GM12878 (cell line): ENCODE measurements at regions not wholly inside any gene's neighbourhood (a gene's known extent, or its start where the extent isn't known, plus 50 kb on each side); places are given as distances from the start of the nearest gene placed in this dataset.

ENCODE experiments used
- ATAC-seq: fragments of 200-7000 bp; cut with Tn5 transposase; 3 replicates; pipeline ENCODE4 v1.9.1; 2020; ENCODE audit warnings: mild to moderate bottlenecking, moderate library complexity
- BruUV-seq: library from RNA; stranded (reverse); fragments of 400-500 nt; replicated peaks from 2 replicates; lab custom pipeline; 2021; lab: Mats Ljungman, UMichigan
- CTCF ChIA-PET: fragments of 300-600 bp; sonication (Branson Sonifier 250); formaldehyde crosslinking; extraction: SDS; loops from one replicate; lab custom pipeline; 2021; ENCODE audit warnings: inconsistent platforms; lab: Yijun Ruan, JAX
- POLR2A ChIA-PET: fragments of 350-600 bp; formaldehyde crosslinking; extraction: SDS; loops from one replicate; lab custom pipeline; 2021; ENCODE audit warnings: inconsistent platforms; lab: Charles Lee
- RAD21 ChIA-PET: fragments of 300-600 bp; sonication (Branson Sonifier 250); formaldehyde crosslinking; loops from one replicate; lab custom pipeline; 2023; ENCODE audit warnings: antibody characterized with exemption; ENCODE audit not compliant: unreplicated experiment; lab: Charles Lee
- SMC1A ChIA-PET: fragments of 300-600 bp; sonication (Branson Sonifier 250); formaldehyde crosslinking; loops from one replicate; lab custom pipeline; 2023; ENCODE audit not compliant: unreplicated experiment, uncharacterized antibody; lab: Charles Lee
- DNase-seq: peaks from one replicate; pipeline ENCODE4 v3.0.0-alpha.2; 2011; ENCODE audit warnings: low read depth, low spot score
- FAIRE-seq: peaks from 3 replicates; lab custom pipeline; 2011; peaks lifted over from hg19 to GRCh38; lab: Jason Lieb, UNC
- H2AFZ ChIP-seq: 2 replicates; pipeline ENCODE4 v1.6.0; 2011; ENCODE audit warnings: low read depth, low read length, control low read depth; ENCODE audit not compliant: control insufficient read depth
- H3K27ac ChIP-seq: 2 replicates; pipeline ENCODE4 v1.5.1; 2011; ENCODE audit warnings: control low read depth; ENCODE audit not compliant: control insufficient read depth, insufficient read depth
- H3K27me3 ChIP-seq, 2 experiments: replicated peaks in 1 of 2; 2 replicates each; pipeline versions ENCODE4 v1.6.0 to v1.6.1; 2011; ENCODE audit warnings: low read length in 1 of 2; ENCODE audit not compliant: control insufficient read depth in 2 of 2, insufficient read depth in 2 of 2
- H3K36me3 ChIP-seq, 2 experiments: 2 replicates each; pipeline ENCODE4 v1.5.1; 2011; ENCODE audit warnings: low read length in 1 of 2; ENCODE audit not compliant: control insufficient read depth in 2 of 2, insufficient read depth in 2 of 2
- H3K4me1 ChIP-seq: 2 replicates; pipeline ENCODE4 v1.6.1; 2011; ENCODE audit warnings: mild to moderate bottlenecking, low read length, moderate library complexity, mixed read lengths; ENCODE audit not compliant: control insufficient read depth, insufficient read depth
- H3K4me2 ChIP-seq: 2 replicates; pipeline ENCODE4 v1.6.0; 2011; ENCODE audit warnings: control low read depth; ENCODE audit not compliant: control insufficient read depth, insufficient read depth
- H3K4me3 ChIP-seq: fragments of 200-600 bp; sonication (generic); 2 replicates; pipeline ENCODE4 v1.5.1; 2016
- H3K79me2 ChIP-seq: 2 replicates; pipeline ENCODE4 v1.6.0; 2011; ENCODE audit warnings: low read length; ENCODE audit not compliant: control insufficient read depth, insufficient read depth
- H3K9ac ChIP-seq: 2 replicates; pipeline ENCODE4 v1.8.0; 2011; ENCODE audit warnings: low read length, control low read depth, mixed read lengths; ENCODE audit not compliant: control insufficient read depth, insufficient read depth
- H3K9me3 ChIP-seq: replicated peaks from 3 replicates; pipeline ENCODE4 v1.5.1; 2011; ENCODE audit warnings: mild to moderate bottlenecking, low read length; ENCODE audit not compliant: control insufficient read depth, insufficient read depth
- H4K20me1 ChIP-seq: 2 replicates; pipeline ENCODE4 v1.6.0; 2011; ENCODE audit not compliant: control insufficient read depth, insufficient read depth
- ATF2 ChIP-seq: IDR thresholded peaks from 2 replicates; pipeline ENCODE4 v1.6.1; 2012; ENCODE audit warnings: low read length, inconsistent platforms
- ATF7 ChIP-seq: fragments of 450-650 bp; IDR thresholded peaks from 2 replicates; pipeline ENCODE4 v1.6.1; 2016; ENCODE audit warnings: low read depth, mild to moderate bottlenecking
- BHLHE40 ChIP-seq, 2 experiments: fragments of 450-650 bp in 1 of 2; IDR thresholded peaks; 2 replicates each; pipeline ENCODE4 v1.6.1; 2011 to 2017; ENCODE audit warnings: low read depth in 2 of 2, borderline replicate concordance in 1 of 2, improper control_type of control experiment in 1 of 2, low read length in 1 of 2, mild to moderate bottlenecking in 1 of 2
- CBX5 ChIP-seq: sonication (generic); IDR thresholded peaks from 2 replicates; pipeline ENCODE4 v1.6.1; 2016; ENCODE audit warnings: low read depth, moderate library complexity, mild to moderate bottlenecking, inconsistent platforms
- CHD4 ChIP-seq: fragments of 200-600 bp; sonication (generic); IDR thresholded peaks from 2 replicates; pipeline ENCODE4 v1.6.1; 2016; ENCODE audit warnings: mild to moderate bottlenecking
- CREM ChIP-seq: IDR thresholded peaks from 2 replicates; pipeline ENCODE4 v1.6.1; 2014; ENCODE audit warnings: antibody characterized with exemption, low read depth
- FOXM1 ChIP-seq: IDR thresholded peaks from 2 replicates; pipeline ENCODE4 v1.6.1; 2012; ENCODE audit warnings: low read depth, mild to moderate bottlenecking, inconsistent platforms, low read length, moderate library complexity
- GABPA ChIP-seq: IDR thresholded peaks from 2 replicates; pipeline ENCODE4 v1.6.1; 2014; ENCODE audit warnings: antibody characterized with exemption, low read depth, mild to moderate bottlenecking, inconsistent platforms
- HCFC1 ChIP-seq: fragments of 150-350 bp; IDR thresholded peaks from 2 replicates; pipeline ENCODE4 v1.6.1; 2014; ENCODE audit warnings: low read length
- JUNB ChIP-seq: IDR thresholded peaks from 2 replicates; pipeline ENCODE4 v1.6.1; 2016; ENCODE audit warnings: antibody characterized with exemption, mild to moderate bottlenecking
- JUND ChIP-seq: IDR thresholded peaks from 2 replicates; pipeline ENCODE4 v1.6.1; 2012; ENCODE audit warnings: low read depth, mild to moderate bottlenecking, low read length, improper control_type of control experiment, moderate library complexity
- MEF2A ChIP-seq: IDR thresholded peaks from 2 replicates; pipeline ENCODE4 v1.6.1; 2011; ENCODE audit warnings: low read depth, mild to moderate bottlenecking, low read length, moderate library complexity; ENCODE audit not compliant: insufficient read depth
- MTA3 ChIP-seq: IDR thresholded peaks from 2 replicates; pipeline ENCODE4 v1.6.1; 2012; ENCODE audit warnings: low read length, inconsistent platforms, borderline replicate concordance
- NBN ChIP-seq: fragments of 450-650 bp; IDR thresholded peaks from 2 replicates; pipeline ENCODE4 v1.6.1; 2016
- PAX8 ChIP-seq: fragments of 450-650 bp; IDR thresholded peaks from 2 replicates; pipeline ENCODE4 v1.6.1; 2017; ENCODE audit warnings: mild to moderate bottlenecking, moderate library complexity
- POU2F2 ChIP-seq: IDR thresholded peaks from 3 replicates; pipeline ENCODE4 v1.6.1; 2011; ENCODE audit warnings: low read depth, mild to moderate bottlenecking, low read length, borderline replicate concordance
- RFX5 ChIP-seq: IDR thresholded peaks from 2 replicates; pipeline ENCODE4 v1.6.1; 2011; ENCODE audit warnings: low read depth, low read length, improper control_type of control experiment
- RUNX3 ChIP-seq: IDR thresholded peaks from 2 replicates; pipeline ENCODE4 v1.6.1; 2012; ENCODE audit warnings: low read length, inconsistent platforms
- SMARCA5 ChIP-seq: fragments of 450-650 bp; IDR thresholded peaks from 2 replicates; pipeline ENCODE4 v1.6.1; 2017; ENCODE audit warnings: mild to moderate bottlenecking
- TBL1XR1 ChIP-seq: IDR thresholded peaks from 2 replicates; pipeline ENCODE4 v1.6.1; 2012; ENCODE audit warnings: low read depth, low read length, improper control_type of control experiment
- TCF12 ChIP-seq: IDR thresholded peaks from 2 replicates; pipeline ENCODE4 v1.6.1; 2011; ENCODE audit warnings: low read depth, mild to moderate bottlenecking, low read length
- WGBS: methylation state at CpG from one replicate; pipeline ENCODE4 v1.1.6; 2016; ENCODE audit warnings: low lambda C conversion rate; ENCODE audit not compliant: insufficient replicate concordance, insufficient coverage; ENCODE audit errors: missing lambda C conversion rate; 5-methylcytosine and 5-hydroxymethylcytosine counted together
- in situ Hi-C: fragments of 300-500 bp; cut with MboI; formaldehyde crosslinking; loops from 9 replicates; pipeline ENCODE4 v1.14.3; 2018; ENCODE audit warnings: mixed read lengths
- intact Hi-C: fragments of 100-400 bp; cut with micrococcal nuclease; formaldehyde crosslinking; loops from one replicate; pipeline ENCODE4 v1.14.2; 2022; ENCODE audit not compliant: unreplicated experiment
- TF ChIP-seq, protein P1 (sequence below): IDR thresholded peaks from 2 replicates; pipeline ENCODE4 v1.6.1; 2011; ENCODE audit warnings: borderline replicate concordance, low read depth, mild to moderate bottlenecking, moderate library complexity, mixed read lengths, low read length; ENCODE audit not compliant: insufficient read depth; ENCODE audit errors: extremely low read length

DNA sequence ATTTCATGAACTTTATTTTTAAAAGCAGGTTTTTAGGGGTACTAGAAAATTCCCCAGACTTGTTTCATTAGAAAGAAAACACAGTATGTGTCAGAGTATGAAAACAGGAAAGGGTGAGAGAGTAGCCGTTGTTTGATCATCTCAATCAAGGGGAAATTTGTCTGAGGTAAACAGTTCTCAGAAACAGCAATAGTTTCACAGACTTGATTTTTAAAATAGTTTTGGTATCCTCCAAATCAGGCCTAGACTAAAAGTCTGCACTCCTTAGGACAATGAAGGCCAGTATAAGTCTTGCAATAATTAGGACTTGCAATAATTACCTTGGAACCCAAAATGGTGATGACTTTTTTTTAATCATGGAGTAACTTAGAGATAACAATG, 176.6 kb upstream of the TAB2 start:
- H3K9me3 ChIP-seq, result peaks cover 6% of the 10 kb centered on the region; the same call in 2 of the 3 replicates
- BruUV-seq, result no TSS peak
- H3K4me2 ChIP-seq, result peak overlapping the region; percentile 97
- no peaks in the 10 kb centered on the region for H4K20me1 ChIP-seq
- peak; percentile 65 for DNase-seq
- FAIRE-seq, result peak; percentile 92
- in situ Hi-C loops, result no loop called here
- H3K9ac ChIP-seq, result peak overlapping the region; percentile 61
- no peaks in the 10 kb centered on the region for H3K79me2 ChIP-seq
- no peaks in the 10 kb centered on the region for H3K36me3 ChIP-seq
- H3K27ac ChIP-seq, result peak overlapping the region; percentile 98
- H3K4me3 ChIP-seq, result peak overlapping the region; percentile 17; the same call in 1 of the 2 replicates
- WGBS, result 0% methylated on average over 1 of the region's 1 CpG
- SMC1A ChIA-PET, result interaction anchor here (0.9 to 1.9 kb wide), 12 partner anchors 9 to 291 kb away, joined by 3 to 12 read pairs (median 4); no protein-coding TSS in a partner anchor
- H3K27me3 ChIP-seq, result no peaks in the 10 kb centered on the region
- RAD21 ChIA-PET, result interaction anchor here (0.7 to 2.0 kb wide), 10 partner anchors 13 to 280 kb away, joined by 3 to 14 read pairs (median 4); no protein-coding TSS in a partner anchor
- peak; percentile 87 for ATAC-seq
- peak overlapping the region; percentile 96 for H2AFZ ChIP-seq
- CTCF ChIA-PET, result interaction anchor here (1.3 to 1.8 kb wide), 3 partner anchors 10 to 563 kb away, joined by 3 to 8 read pairs (median 6); no protein-coding TSS in a partner anchor
- POLR2A ChIA-PET, result interaction anchor here (0.6 to 1.3 kb wide), 5 partner anchors 12 to 177 kb away, joined by 3 to 9 read pairs (median 4); no protein-coding TSS in a partner anchor
- intact Hi-C loops, result loop anchor here (1.0 to 2.0 kb wide), 4 partner anchors 30 to 178 kb away; no protein-coding TSS in a partner anchor
- peaks cover 21% of the 10 kb centered on the region for H3K4me1 ChIP-seq
- TF ChIP-seq GABPA (0 out of 2 replicates have a peak, but pooled peaks have one; percentile 29), RFX5 (no peak), POU2F2 (no peak), BHLHE40 (IDR thresholded peaks at IDR 0.05; ENCODE audit: borderline replicate concordance in 1 of 2, low read depth in 2 of 2, low read length in 1 of 2) (no peak), NBN (peak; percentile 19; the same call in 1 of the 2 replicates), CBX5 (0 out of 2 replicates have a peak, but pooled peaks have one; percentile 59), HCFC1 (no peak), MEF2A (0 out of 2 replicates have a peak, but pooled peaks have one; percentile 58), MTA3 (0 out of 2 replicates have a peak, but pooled peaks have one; percentile 46), PAX8 (0 out of 2 replicates have a peak, but pooled peaks have one; percentile 10), TCF12 (0 out of 2 replicates have a peak, but pooled peaks have one; percentile 12), JUNB (peak; percentile 66; the same call in 1 of the 2 replicates), JUND (no peak), CHD4 (no peak), SMARCA5 (0 out of 2 replicates have a peak, but pooled peaks have one; percentile 3), CREM (peak; percentile 54; the same call in 1 of the 2 replicates), FOXM1 (peak; percentile 95; the same call in 1 of the 2 replicates), RUNX3 (peak; percentile 73), ATF2 (peak; percentile 77), TBL1XR1 (no peak; the same call in 1 of the 2 replicates), ATF7 (peak; percentile 51; the same call in 1 of the 2 replicates)
- TF ChIP-seq, protein P1, sequence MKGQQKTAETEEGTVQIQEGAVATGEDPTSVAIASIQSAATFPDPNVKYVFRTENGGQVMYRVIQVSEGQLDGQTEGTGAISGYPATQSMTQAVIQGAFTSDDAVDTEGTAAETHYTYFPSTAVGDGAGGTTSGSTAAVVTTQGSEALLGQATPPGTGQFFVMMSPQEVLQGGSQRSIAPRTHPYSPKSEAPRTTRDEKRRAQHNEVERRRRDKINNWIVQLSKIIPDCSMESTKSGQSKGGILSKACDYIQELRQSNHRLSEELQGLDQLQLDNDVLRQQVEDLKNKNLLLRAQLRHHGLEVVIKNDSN, result no peak
